Psoas muscle (tissue), 7 donors: ENCODE measurements at regions not wholly inside any gene's neighbourhood (a gene's known extent, or its start where the extent isn't known, plus 50 kb on each side); places are given as distances from the start of the nearest gene placed in this dataset.

Experiments used
- ATAC-seq, 4 donors: fragments of 200-7000 bp; cut with Tn5 transposase; one replicate each; pipeline ENCODE4 v1.9.1; 2020; ENCODE audit warnings: moderate library complexity in 3 of 4, mild to moderate bottlenecking in 2 of 4
- DNase-seq, 2 donors: peaks; one replicate each; pipeline ENCODE4 v3.0.0-alpha.2; 2020
- H3K27ac ChIP-seq: fragments of 200-600 bp; one replicate; pipeline ENCODE4 v1.8.0; 2022
- H3K27me3 ChIP-seq, 3 donors: fragments of 200-600 bp in 1 of 3; one replicate each; pipeline versions ENCODE4 v1.6.1 to v1.8.0; 2013 to 2022; ENCODE audit warnings: low read length in 2 of 3, mild to moderate bottlenecking in 2 of 3, moderate library complexity in 1 of 3; ENCODE audit not compliant: insufficient read depth in 3 of 3
- H3K36me3 ChIP-seq, 2 donors: fragments of 200-600 bp in 1 of 2; one replicate each; pipeline versions ENCODE4 v1.6.1 to v1.8.0; 2013 to 2022; ENCODE audit warnings: low read depth in 1 of 2, mild to moderate bottlenecking in 1 of 2, moderate library complexity in 1 of 2; ENCODE audit not compliant: insufficient read depth in 1 of 2
- H3K4me1 ChIP-seq: fragments of 200-600 bp; one replicate; pipeline ENCODE4 v1.8.0; 2022
- H3K4me3 ChIP-seq: fragments of 200-600 bp; one replicate; pipeline ENCODE4 v1.8.0; 2022; ENCODE audit warnings: mild to moderate bottlenecking
- H3K9me3 ChIP-seq: fragments of 200-600 bp; one replicate; pipeline ENCODE4 v1.8.0; 2022
- WGBS, 3 donors: extraction: QIAGEN DNeasy Blood & Tissue Kit; methylation state at CpG; one replicate each; pipeline versions ENCODE4 v1.1.6 to v1.1.7; 2013; 5-methylcytosine and 5-hydroxymethylcytosine counted together
- intact Hi-C, 2 donors: fragments of 100-400 bp; cut with DNase I; formaldehyde crosslinking; loops; one replicate each; pipeline versions ENCODE4 v1.11.0 to v1.14.2; 2022
- TF ChIP-seq, protein P1 (sequence below): fragments of 200-600 bp; IDR thresholded peaks from one replicate; pipeline ENCODE4 v1.8.0; 2022; ENCODE audit warnings: antibody characterized with exemption
- donor health status: healthy with polysubstance abuse.
- donor health status: DM: no; HTN: no; CAD: no; lungs with moderate emphysema.
- donor health status: Bipolar disorder and iron deficiency.
- donor health status: healthy.
- donor health status: DM: yes; HTN: yes; CAD: no.
- donor health status: DM: no; HTN: no; CAD: no.
- donor health status: DM: yes; HTN: yes; CAD: no.

- Histone ChIP-seq H3K27me3 (peaks cover 0 to 17% (median 9%) of the 10 kb centered on the region in 3 donors), H3K36me3 (no peaks in the 10 kb centered on the region), H3K9me3 (peaks cover 4% of the 10 kb centered on the region), H3K4me1 (no peaks in the 10 kb centered on the region), H3K4me3 (no peak overlapping the region), H3K27ac (no peak overlapping the region)
- WGBS, 3 donors: 64 to 65% (median 65%) methylated on average over 15 of the region's 15 CpGs
- ATAC-seq: no peak
- DNase-seq: no peak
- intact Hi-C loops: no loop called here
- TF ChIP-seq, protein P1, sequence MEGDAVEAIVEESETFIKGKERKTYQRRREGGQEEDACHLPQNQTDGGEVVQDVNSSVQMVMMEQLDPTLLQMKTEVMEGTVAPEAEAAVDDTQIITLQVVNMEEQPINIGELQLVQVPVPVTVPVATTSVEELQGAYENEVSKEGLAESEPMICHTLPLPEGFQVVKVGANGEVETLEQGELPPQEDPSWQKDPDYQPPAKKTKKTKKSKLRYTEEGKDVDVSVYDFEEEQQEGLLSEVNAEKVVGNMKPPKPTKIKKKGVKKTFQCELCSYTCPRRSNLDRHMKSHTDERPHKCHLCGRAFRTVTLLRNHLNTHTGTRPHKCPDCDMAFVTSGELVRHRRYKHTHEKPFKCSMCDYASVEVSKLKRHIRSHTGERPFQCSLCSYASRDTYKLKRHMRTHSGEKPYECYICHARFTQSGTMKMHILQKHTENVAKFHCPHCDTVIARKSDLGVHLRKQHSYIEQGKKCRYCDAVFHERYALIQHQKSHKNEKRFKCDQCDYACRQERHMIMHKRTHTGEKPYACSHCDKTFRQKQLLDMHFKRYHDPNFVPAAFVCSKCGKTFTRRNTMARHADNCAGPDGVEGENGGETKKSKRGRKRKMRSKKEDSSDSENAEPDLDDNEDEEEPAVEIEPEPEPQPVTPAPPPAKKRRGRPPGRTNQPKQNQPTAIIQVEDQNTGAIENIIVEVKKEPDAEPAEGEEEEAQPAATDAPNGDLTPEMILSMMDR: no peak
Observed at GRCh38 chr2:238963161-238963970, 115.5 kb downstream of the TWIST2 start.

- Histone ChIP-seq H3K9me3 (peaks cover 4% of the 10 kb centered on the region), H3K27me3 (peaks cover 0 to 17% (median 10%) of the 10 kb centered on the region in 3 donors), H3K27ac (no peak overlapping the region), H3K4me1 (no peaks in the 10 kb centered on the region), H3K4me3 (no peak overlapping the region), H3K36me3 (no peaks in the 10 kb centered on the region)
- intact Hi-C loops: no loop called here
- no peak for DNase-seq
- no peak for ATAC-seq
- TF ChIP-seq, protein P1: no peak
- WGBS, 3 donors: 61 to 69% (median 66%) methylated on average over 2 of the region's 2 CpGs
Observed at GRCh38 chr2:238963971-238964328, 116.1 kb downstream of the TWIST2 start.

DNA sequence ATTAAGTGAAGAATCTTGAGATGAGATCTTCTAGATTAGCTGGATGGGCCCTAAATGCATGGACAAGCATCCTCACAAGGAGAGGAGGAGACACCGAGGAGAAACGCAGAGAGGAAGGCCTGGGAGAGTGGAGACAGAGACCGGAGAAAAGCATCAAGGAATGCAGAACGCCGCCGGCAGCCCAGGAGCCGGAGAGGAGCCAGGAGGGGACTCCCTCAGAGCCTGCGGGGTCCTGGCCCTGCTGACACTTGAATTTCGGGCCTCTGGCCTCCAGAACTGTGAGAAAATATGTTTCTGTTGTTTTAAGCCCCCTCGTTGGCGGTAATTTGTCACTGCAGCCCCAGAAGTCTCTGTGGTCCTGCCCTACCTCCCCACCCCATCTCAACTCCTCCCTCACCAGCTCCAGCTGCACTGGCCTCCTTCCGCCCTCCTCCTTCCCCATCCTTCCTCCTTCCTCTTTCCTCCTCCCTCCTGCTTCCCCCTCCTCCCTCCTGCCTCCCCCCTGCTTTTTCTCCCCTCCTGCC, 116.7 kb downstream of the TWIST2 start:
- Histone ChIP-seq H3K27ac (no peak overlapping the region), H3K36me3 (no peaks in the 10 kb centered on the region), H3K9me3 (peaks cover 4% of the 10 kb centered on the region), H3K4me1 (no peaks in the 10 kb centered on the region), H3K27me3 (peaks cover 0 to 17% (median 13%) of the 10 kb centered on the region in 3 donors), H3K4me3 (no peak overlapping the region)
- TF ChIP-seq, protein P1: no peak
- intact Hi-C loops: no loop called here
- ATAC-seq (no peak), DNase-seq (no peak)
- WGBS, 3 donors: 51 to 63% (median 57%) methylated on average over 10 to 12 of the region's 12 CpGs

- intact Hi-C loops: no loop called here
- TF ChIP-seq, protein P1: no peak
- Histone ChIP-seq H3K9me3 (peaks cover 2% of the 10 kb centered on the region), H3K36me3 (no peaks in the 10 kb centered on the region), H3K4me1 (no peaks in the 10 kb centered on the region), H3K4me3 (no peak overlapping the region), H3K27me3 (peaks cover 0 to 17% (median 13%) of the 10 kb centered on the region in 3 donors), H3K27ac (no peak overlapping the region)
- DNase-seq (no peak), ATAC-seq (no peak)
- WGBS, 3 donors: 42 to 61% (median 61%) methylated on average over 16 to 18 of the region's 18 CpGs
Observed at GRCh38 chr2:238965371-238966071, 117.6 kb downstream of the TWIST2 start.
